Stimulated activated CD8-positive, alpha-beta memory T cell treated with anti-CD3 and anti-CD28 coated beads, Interleukin-15, amount 100 ng/mL, for 1 hour (primary cell): ENCODE measurements at regions not wholly inside any gene's neighbourhood (a gene's known extent, or its start where the extent isn't known, plus 50 kb on each side); places are given as distances from the start of the nearest gene placed in this dataset.

Experiments used
- DNase-seq: peaks from one replicate; pipeline ENCODE4 v3.0.0-alpha.2; 2020; ENCODE audit warnings: low read depth

GRCh38 chr4:104964410-104965175 lies 182.1 kb upstream of the TET2 start:
- no peak for DNase-seq

DNA sequence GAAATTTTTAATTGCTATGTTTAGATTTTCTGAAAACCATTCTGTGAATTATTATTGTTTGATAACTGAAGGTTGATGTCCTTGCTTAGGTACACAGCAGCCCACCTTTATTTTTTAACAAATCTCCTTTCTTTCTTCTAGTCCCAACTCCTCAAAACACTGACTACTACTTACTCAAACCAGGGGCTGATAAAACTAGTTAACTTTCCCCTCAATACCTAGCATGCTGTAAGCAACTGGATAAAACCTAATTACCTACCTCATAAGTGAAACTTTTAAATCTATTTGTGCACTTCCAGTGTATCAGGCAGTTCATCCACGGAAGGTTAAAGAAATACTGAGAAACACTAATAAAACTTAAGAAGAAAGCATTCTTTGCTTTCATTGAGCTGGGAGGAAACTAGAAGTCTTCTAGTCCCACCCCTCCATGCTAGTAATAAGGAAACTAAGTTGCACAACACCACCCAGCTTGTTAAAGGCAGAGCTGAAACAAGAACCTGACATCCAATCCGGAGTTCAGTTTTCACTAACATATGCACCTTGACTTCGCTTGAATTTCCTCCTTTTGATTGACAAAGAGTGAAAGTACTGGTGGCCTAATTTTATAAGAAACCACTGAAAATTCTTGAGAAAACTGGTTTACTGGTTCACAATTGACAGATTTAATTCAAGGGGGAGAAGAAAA lies 180.2 kb upstream of the TET2 start:
- DNase-seq: no peak

GRCh38 chr4:104967034-104967401 lies 179.7 kb upstream of the TET2 start:
- no peak for DNase-seq

DNA sequence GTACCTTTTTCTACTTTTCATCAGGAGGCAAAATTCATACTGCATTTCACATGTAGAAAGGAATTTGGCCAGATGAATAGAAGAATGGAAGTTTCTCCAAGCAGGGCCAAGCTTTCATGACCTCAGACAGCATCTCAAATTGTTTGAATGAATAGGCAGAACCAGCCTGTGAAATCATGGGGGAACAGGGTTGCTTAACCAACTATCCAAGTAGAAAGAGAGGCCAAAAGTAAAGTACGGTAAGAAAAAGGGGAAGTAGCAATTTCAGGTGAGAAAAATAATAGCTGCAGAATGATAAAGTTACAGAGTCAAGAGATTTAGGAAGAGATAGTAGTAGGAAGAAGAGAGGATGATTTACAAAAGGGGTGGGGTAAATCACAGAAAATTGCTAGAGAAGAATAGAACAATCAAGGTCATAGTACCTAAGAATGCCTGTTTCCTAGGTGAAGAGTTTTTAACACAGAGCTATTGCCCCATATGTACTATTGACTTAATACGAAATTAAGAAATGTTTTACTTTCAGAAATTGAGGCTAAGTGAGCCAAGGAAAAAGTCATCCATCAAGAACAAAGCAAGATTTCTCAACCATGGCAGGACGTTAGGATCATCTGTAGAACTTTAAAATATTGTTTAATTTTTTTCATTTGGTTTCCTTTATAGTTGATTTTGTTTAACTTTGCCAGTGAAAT lies 177.1 kb upstream of the TET2 start:
- DNase-seq: no peak

DNA sequence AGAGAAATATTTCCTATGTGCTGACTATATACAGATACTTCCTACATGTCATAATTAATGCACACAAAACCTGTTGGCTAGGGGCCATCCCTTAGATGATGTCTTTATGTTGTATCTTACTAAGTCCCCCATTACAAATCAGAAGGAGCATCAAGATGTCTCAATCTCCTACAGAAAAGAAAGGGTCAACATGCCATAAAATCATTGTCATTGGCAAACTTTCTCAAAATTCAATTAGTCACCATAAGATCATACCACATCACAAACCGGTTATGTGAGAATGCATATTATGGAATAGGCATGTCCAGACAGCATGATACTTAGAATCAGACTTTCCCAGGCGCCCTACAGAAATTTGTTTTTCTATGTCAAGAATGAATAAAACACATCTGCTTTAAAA lies 175.2 kb upstream of the TET2 start:
- DNase-seq: no peak

GRCh38 chr4:104973708-104974107 lies 173.0 kb upstream of the TET2 start:
- no peak for DNase-seq

GRCh38 chr4:104975617-104976016 lies 171.1 kb upstream of the TET2 start:
- DNase-seq: no peak

DNA sequence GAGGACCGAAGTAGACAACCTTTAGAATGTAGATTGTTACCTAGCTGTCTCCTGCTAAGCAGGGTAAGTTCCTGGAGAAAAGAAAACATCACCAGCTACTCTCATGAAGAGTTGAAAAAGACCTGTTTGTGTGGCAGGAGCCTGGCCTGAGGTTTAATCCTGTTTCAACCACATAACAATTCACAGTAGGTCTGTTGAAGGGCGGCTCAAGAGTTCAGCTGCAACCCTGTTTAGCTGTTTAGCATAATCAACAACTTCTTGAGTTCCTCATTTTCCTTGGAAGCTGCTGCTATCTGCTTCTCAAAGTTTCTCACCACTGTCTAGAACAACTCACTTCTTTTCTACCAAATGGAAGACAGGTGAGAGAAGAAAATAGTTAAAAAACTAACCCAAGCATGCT lies 170.4 kb upstream of the TET2 start:
- no peak for DNase-seq

GRCh38 chr4:104979083-104979760 lies 167.5 kb upstream of the TET2 start:
- DNase-seq: no peak

DNA sequence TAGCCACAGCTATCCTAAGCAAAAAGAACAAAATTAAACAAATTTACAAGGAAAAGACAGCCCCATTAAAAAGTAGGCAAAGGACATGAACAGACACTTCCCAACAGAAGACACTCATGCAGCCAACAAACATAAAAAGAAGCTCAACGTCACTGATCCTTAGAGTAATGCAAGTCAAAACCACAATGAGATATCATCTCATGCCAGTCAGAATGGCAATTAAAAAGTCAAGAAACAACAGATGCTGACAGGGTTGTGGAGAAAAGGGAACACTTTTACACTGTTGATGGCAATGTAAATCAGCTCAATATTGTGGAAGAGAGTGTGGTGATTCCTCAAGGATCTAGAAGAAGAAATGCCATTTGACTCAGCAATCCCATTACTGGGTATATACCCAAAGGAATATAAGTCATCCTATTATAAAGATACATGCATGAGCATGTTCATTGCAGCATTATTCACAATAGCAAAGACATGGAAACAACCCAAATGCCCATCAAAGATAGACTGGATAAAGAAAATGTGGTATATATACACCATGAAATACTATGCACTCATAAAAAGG lies 163.0 kb upstream of the TET2 start:
- DNase-seq: no peak

DNA sequence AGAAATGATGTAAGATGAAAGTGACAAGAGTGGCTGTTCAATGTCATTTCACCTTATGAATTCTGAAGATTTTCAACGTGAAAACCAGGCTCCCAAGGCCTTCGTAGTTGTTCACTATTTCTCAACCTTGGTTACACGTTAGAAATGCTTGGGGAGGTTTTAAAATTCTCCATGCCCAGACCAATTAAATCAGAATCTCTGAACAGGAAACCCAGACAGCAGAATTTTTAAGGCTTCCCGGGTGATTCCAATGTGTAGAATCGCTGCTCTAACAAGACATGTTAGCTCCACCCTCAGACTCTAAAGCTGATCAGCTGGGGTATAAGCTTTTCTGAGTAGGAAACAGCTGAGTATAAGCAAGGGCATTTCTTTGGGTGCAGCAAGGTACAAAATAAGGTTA lies 160.4 kb upstream of the TET2 start:
- DNase-seq: no peak

DNA sequence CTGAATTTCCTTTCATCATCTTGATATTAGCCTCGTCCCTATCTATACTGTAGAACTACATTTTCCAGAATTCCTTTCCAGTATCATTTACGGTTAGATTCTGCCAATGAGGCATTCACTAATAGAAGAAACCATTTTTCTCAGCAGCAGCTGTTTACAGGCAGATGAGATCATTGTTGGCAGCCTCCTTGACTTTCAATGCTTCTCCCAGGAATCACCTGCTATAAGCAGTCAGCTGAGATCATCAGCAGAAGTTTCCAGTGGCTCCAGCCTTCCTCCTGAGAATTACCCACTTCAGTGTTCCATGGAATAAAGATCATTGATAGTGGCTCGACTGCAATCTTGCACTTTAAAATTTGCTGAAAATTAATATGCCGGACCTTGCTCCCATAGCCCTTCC lies 157.3 kb upstream of the TET2 start:
- no peak for DNase-seq

GRCh38 chr4:105002278-105002677 lies 144.4 kb upstream of the TET2 start:
- DNase-seq: no peak

DNA sequence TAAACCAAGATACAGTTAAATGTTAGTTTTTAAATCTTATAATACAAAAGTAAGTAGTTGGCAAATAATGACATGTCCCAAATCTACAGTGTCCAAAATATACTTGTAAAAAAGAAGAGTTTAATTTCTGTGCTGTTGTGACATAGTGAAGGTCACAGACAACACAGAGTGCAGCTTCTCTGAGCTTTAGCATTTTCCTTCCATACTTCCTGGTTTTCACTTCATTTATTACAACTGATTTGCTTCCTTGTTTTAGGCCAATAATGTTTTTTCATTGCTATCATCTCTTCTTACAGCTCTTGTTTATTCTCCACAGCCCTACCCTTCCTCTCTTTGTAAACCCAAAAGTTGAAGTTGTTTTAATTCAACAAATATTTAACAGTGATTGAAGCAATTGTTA lies 132.4 kb upstream of the TET2 start:
- DNase-seq: no peak

GRCh38 chr4:105014635-105015034 lies 132.0 kb upstream of the TET2 start:
- no peak for DNase-seq

GRCh38 chr4:105015750-105016149 lies 130.9 kb upstream of the TET2 start:
- DNase-seq: no peak

- DNase-seq: no peak
Observed at GRCh38 chr4:105022811-105023667, 123.6 kb upstream of the TET2 start.

DNA sequence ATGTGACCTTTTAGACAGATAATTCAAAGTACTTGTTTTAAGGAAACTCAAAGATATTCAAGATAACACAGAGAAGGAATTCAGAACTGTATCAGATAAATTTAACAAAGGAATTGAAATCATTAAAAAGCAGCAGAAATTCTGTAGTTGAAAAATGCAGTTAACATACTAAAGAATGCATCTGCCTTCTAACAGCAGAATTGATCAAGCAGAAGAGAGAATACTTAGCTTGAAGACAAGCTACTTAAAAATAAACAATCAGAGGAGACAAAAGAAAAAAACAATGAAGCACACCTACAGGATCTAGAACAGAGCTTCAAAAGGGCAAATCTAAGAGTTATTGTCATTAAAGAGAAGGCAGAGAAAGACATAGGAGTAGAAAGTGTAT lies 123.0 kb upstream of the TET2 start:
- no peak for DNase-seq

- DNase-seq: no peak
Observed at GRCh38 chr4:105025263-105026017, 121.2 kb upstream of the TET2 start.

DNA sequence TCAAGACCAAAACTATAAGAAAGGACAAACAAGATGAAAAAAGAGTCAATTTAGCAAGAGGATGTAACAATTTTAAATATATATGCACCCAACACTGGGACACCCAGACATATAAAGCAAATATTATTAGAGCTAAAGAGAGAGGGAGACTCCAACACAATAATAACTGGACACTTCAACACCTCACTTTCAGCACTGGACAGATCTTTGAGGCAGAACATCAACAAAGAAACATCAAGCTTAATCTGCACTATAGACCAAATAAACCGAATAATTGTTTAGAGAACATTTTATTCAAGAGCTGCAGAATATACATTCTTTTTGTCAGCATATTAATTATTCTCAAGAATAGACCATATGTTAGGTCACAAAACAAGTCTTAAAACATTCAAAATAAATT lies 109.7 kb upstream of the TET2 start:
- no peak for DNase-seq

- no peak for DNase-seq
Observed at GRCh38 chr4:105042451-105042850, 104.2 kb upstream of the TET2 start.
